ENCODE measurements at regions not wholly inside any gene's neighbourhood (a gene's known extent, or its start where the extent isn't known, plus 50 kb on each side); places are given as distances from the start of the nearest gene placed in this dataset.

GRCh38 chr20:7269452-7269851 is 502.0 kb downstream of the BMP2 start:
- no peak for DNase-seq

- no peak for DNase-seq
Measured at GRCh38 chr20:7272512-7272911, 505.0 kb downstream of the BMP2 start.

- no peak for DNase-seq
Measured at GRCh38 chr20:7274870-7275269, 507.4 kb downstream of the BMP2 start.

GRCh38 chr20:7275645-7276237 is 508.3 kb downstream of the BMP2 start:
- DNase-seq = no peak

GRCh38 chr20:7285918-7286556 is 518.6 kb downstream of the BMP2 start:
- peak; percentile 6 for DNase-seq

- DNase-seq = no peak
Measured at GRCh38 chr20:7291323-7291943, 523.9 kb downstream of the BMP2 start.

- DNase-seq = no peak
Measured at GRCh38 chr20:7291946-7292345, 524.5 kb downstream of the BMP2 start.

- DNase-seq = no peak
Measured at GRCh38 chr20:7294816-7295360, 527.4 kb downstream of the BMP2 start.

- DNase-seq = no peak
Measured at GRCh38 chr20:7301807-7302206, 534.3 kb downstream of the BMP2 start.

GRCh38 chr20:7302250-7302649 is 534.8 kb downstream of the BMP2 start:
- no peak for DNase-seq

- no peak for DNase-seq
Measured at GRCh38 chr20:7305976-7306375, 538.5 kb downstream of the BMP2 start.

- DNase-seq = no peak
Measured at GRCh38 chr20:7308163-7308562, 540.7 kb downstream of the BMP2 start.

- DNase-seq = no peak
Measured at GRCh38 chr20:7313047-7313446, 545.6 kb downstream of the BMP2 start.

GRCh38 chr20:7323957-7324356 is 556.5 kb downstream of the BMP2 start:
- no peak for DNase-seq

GRCh38 chr20:7327810-7328209 is 560.3 kb downstream of the BMP2 start:
- DNase-seq = no peak

- no peak for DNase-seq
Measured at GRCh38 chr20:7330850-7331249, 563.4 kb downstream of the BMP2 start.

- no peak for DNase-seq
Measured at GRCh38 chr20:7332169-7332568, 564.7 kb downstream of the BMP2 start.

GRCh38 chr20:7333841-7334240 is 566.4 kb downstream of the BMP2 start:
- no peak for DNase-seq

- no peak for DNase-seq
Measured at GRCh38 chr20:7346026-7346425, 578.5 kb downstream of the BMP2 start.

GRCh38 chr20:7346562-7346961 is 579.1 kb downstream of the BMP2 start:
- no peak for DNase-seq

- DNase-seq = no peak
Measured at GRCh38 chr20:7347409-7347808, 579.9 kb downstream of the BMP2 start.

GRCh38 chr20:7348253-7348652 is 580.8 kb downstream of the BMP2 start:
- DNase-seq = no peak

GRCh38 chr20:7352165-7352564 is 584.7 kb downstream of the BMP2 start:
- no peak for DNase-seq

- no peak for DNase-seq
Measured at GRCh38 chr20:7355051-7355450, 585.2 kb downstream of the HAO1 start.
